Thoracic aorta (tissue), 2 donors: ENCODE measurements at regions not wholly inside any gene's neighbourhood (a gene's known extent, or its start where the extent isn't known, plus 50 kb on each side); places are given as distances from the start of the nearest gene placed in this dataset.

Experiments
- ATAC-seq: fragments of 150-250 bp; one replicate; pipeline ENCODE4 v1.8.0; 2017; ENCODE audit warnings: low read depth; ENCODE audit not compliant: insufficient number of reproducible peaks, low FRiP score
- DNase-seq: peaks from one replicate; pipeline ENCODE4 v3.0.0-alpha.2; 2020; ENCODE audit warnings: low spot score
- H3K27ac ChIP-seq, 2 donors: fragments of 200-600 bp; sonication (generic); 1 replicate in 1 of 2; 2 replicates in 1 of 2; pipeline ENCODE4 v1.5.1; 2016; ENCODE audit warnings: mild to moderate bottlenecking in 2 of 2, moderate library complexity in 2 of 2
- H3K27me3 ChIP-seq: fragments of 200-600 bp; sonication (generic); replicated peaks from 2 replicates; pipeline ENCODE4 v1.6.0; 2016; ENCODE audit warnings: mild to moderate bottlenecking; ENCODE audit not compliant: insufficient read depth
- H3K36me3 ChIP-seq: fragments of 200-600 bp; sonication (generic); one replicate; pipeline ENCODE4 v1.5.1; 2016
- H3K4me1 ChIP-seq, 2 donors: fragments of 200-600 bp; sonication (generic); 1 replicate in 1 of 2; 2 replicates in 1 of 2; pipeline versions ENCODE4 v1.5.1 to v1.6.0; 2016; ENCODE audit warnings: low read depth in 2 of 2, mild to moderate bottlenecking in 1 of 2; ENCODE audit not compliant: control insufficient read depth in 1 of 2
- H3K4me3 ChIP-seq: fragments of 200-600 bp; sonication (generic); 2 replicates; pipeline ENCODE4 v1.5.1; 2016; ENCODE audit warnings: mild to moderate bottlenecking
- H3K9me3 ChIP-seq: fragments of 200-600 bp; sonication (generic); 2 replicates; pipeline ENCODE4 v1.5.1; 2016
- CTCF ChIP-seq: fragments of 200-600 bp; sonication (generic); IDR thresholded peaks from one replicate; pipeline ENCODE4 v1.5.1; 2019; ENCODE audit warnings: antibody characterized with exemption

GRCh38 chr12:105967038-105967776 is 171.5 kb downstream of the NUAK1 start:
- peaks cover 20 to 25% of the 10 kb centered on the region in 2 donors for H3K4me1 ChIP-seq
- no peaks in the 10 kb centered on the region for H3K36me3 ChIP-seq
- ATAC-seq = peak; percentile 89
- no peak for DNase-seq
- H3K27ac ChIP-seq = peak overlapping the region; percentile 84 to 90
- no peaks in the 10 kb centered on the region for H3K27me3 ChIP-seq
- no peaks in the 10 kb centered on the region for H3K9me3 ChIP-seq
- no peak for TF ChIP-seq CTCF
- peak overlapping the region; percentile 18 for H3K4me3 ChIP-seq

GRCh38 chr12:105968025-105968424 is 170.7 kb downstream of the NUAK1 start:
- no peak for DNase-seq
- peaks cover 20 to 25% of the 10 kb centered on the region in 2 donors for H3K4me1 ChIP-seq
- H3K36me3 ChIP-seq = no peaks in the 10 kb centered on the region
- peak overlapping the region; percentile 65 to 90 for H3K27ac ChIP-seq
- no peak overlapping the region for H3K4me3 ChIP-seq
- no peak for ATAC-seq
- no peaks in the 10 kb centered on the region for H3K27me3 ChIP-seq
- no peaks in the 10 kb centered on the region for H3K9me3 ChIP-seq
- no peak for TF ChIP-seq CTCF

GRCh38 chr12:105970885-105971284 is 167.9 kb downstream of the NUAK1 start:
- no peak for TF ChIP-seq CTCF
- no peaks in the 10 kb centered on the region for H3K27me3 ChIP-seq
- H3K4me1 ChIP-seq = peaks cover 20 to 25% of the 10 kb centered on the region in 2 donors
- ATAC-seq (no peak), DNase-seq (no peak)
- H3K27ac ChIP-seq = no peak overlapping the region
- no peaks in the 10 kb centered on the region for H3K9me3 ChIP-seq
- H3K4me3 ChIP-seq = no peak overlapping the region
- H3K36me3 ChIP-seq = no peaks in the 10 kb centered on the region

- no peak for TF ChIP-seq CTCF
- DNase-seq (no peak), ATAC-seq (no peak)
- Histone ChIP-seq H3K4me3 (no peak overlapping the region), H3K9me3 (no peaks in the 10 kb centered on the region), H3K36me3 (no peaks in the 10 kb centered on the region), H3K4me1 (no peaks in the 10 kb centered on the region), H3K27ac (no peak overlapping the region), H3K27me3 (no peaks in the 10 kb centered on the region)
These were observed 164.0 kb downstream of the NUAK1 start for GRCh38 chr12:105974738-105975137.

GRCh38 chr12:105975351-105975750 is 163.4 kb downstream of the NUAK1 start:
- Histone ChIP-seq H3K27ac (no peak overlapping the region), H3K27me3 (no peaks in the 10 kb centered on the region), H3K4me3 (no peak overlapping the region), H3K9me3 (no peaks in the 10 kb centered on the region), H3K36me3 (no peaks in the 10 kb centered on the region), H3K4me1 (no peaks in the 10 kb centered on the region)
- DNase-seq = no peak
- TF ChIP-seq CTCF = no peak
- ATAC-seq = no peak
